ENCODE measurements at regions not wholly inside any gene's neighbourhood (a gene's known extent, or its start where the extent isn't known, plus 50 kb on each side); places are given as distances from the start of the nearest gene placed in this dataset.

DNA sequence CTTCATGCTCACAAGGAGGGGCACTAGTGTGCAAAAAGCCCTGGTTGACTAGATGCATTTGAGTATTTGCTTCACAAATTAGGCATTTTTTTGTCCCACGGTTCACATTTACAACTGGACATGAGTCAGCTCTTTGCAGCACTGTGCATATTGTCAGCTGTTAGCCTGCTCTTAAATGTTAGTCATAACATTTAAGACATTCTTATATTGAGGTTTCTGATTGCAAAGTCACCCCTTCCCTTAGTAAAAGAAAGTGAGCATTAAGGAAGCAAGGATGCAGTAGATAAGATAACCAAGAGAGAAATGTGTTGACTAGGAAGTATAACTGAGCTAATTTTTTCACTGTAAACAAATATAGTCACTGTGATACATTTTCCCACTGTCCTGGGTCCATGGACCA lies 132.6 kb upstream of the CTTNBP2NL start (continued):
- TF ChIP-seq, protein P1, sequence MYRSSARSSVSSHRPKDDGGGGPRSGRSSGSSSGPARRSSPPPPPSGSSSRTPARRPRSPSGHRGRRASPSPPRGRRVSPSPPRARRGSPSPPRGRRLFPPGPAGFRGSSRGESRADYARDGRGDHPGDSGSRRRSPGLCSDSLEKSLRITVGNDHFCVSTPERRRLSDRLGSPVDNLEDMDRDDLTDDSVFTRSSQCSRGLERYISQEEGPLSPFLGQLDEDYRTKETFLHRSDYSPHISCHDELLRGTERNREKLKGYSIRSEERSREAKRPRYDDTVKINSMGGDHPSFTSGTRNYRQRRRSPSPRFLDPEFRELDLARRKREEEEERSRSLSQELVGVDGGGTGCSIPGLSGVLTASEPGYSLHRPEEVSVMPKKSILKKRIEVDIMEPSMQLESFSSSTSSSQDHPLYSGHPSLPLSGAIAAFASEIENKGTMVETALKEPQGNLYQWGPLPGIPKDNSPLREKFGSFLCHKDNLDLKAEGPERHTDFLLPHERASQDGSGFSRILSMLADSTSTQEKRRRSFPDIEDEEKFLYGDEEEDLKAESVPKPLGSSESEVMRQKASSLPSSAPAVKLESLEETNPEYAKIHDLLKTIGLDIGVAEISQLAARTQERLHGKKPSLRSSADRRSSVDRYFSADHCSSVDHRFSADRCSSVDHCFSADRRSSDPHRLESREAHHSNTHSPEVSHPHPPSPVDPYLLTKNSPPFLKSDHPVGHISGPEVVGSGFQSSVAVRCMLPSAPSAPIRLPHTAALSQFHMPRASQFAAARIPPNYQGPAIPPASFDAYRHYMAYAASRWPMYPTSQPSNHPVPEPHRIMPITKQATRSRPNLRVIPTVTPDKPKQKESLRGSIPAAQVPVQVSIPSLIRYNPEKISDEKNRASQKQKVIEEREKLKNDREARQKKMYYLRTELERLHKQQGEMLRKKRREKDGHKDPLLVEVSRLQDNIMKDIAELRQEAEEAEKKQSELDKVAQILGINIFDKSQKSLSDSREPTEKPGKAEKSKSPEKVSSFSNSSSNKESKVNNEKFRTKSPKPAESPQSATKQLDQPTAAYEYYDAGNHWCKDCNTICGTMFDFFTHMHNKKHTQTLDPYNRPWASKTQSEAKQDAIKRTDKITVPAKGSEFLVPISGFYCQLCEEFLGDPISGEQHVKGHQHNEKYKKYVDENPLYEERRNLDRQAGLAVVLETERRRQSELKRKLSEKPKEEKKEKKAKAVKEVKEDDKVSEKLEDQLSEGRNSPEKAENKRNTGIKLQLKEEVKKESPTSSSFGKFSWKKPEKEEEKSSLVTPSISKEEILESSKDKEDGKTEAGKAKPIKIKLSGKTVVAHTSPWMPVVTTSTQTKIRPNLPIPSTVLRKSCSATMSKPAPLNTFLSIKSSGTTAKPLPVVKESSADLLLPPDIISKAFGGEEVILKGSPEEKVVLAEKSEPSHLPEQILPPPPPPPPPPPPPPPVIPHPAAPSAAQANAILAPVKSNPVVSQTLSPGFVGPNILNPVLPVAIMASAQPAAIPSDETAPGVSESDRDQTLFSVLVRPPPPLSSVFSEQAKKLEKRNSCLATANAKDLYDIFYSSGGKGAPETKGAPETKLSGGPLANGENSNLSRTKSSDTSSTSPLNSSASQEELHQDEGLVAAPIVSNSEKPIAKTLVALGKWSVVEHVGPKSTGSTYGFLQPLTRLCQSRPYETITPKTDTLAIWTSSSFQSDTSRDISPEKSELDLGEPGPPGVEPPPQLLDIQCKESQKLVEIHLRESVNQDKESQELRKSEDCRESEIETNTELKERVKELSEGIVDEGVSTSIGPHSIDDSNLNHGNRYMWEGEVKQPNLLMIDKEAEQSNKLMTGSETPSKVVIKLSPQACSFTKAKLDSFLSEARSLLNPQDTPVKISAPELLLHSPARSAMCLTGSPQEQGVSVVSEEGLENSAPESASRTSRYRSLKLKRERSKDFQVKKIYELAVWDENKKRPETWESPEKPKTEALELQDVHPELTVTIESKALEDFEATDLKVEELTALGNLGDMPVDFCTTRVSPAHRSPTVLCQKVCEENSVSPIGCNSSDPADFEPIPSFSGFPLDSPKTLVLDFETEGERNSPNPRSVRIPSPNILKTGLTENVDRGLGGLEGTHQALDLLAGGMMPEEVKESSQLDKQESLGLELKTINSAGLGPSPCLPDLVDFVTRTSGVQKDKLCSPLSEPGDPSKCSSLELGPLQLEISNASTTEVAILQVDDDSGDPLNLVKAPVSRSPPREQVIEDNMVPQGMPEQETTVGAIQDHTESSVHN (IDR thresholded peaks at IDR 0.05; ENCODE audit: borderline replicate concordance in 1 of 2, low read depth in 1 of 2), result 0 out of 4 replicates have a peak, but pooled peaks of 1 of the 2 experiments have one; percentile 42
- TF ChIP-seq CBFA2T3 (IDR thresholded peaks at IDR 0.05) (peak; percentile 45), ARID1B (IDR thresholded peaks at IDR 0.05) (peak; percentile 50; the same call in 1 of the 2 replicates), CTBP1 (IDR thresholded peaks at IDR 0.05; ENCODE audit: borderline replicate concordance) (peak; percentile 12; the same call in 1 of the 2 replicates), HDAC1 (IDR thresholded peaks at IDR 0.05) (no peak), CC2D1A (IDR thresholded peaks at IDR 0.05) (no peak), TAL1 (IDR thresholded peaks at IDR 0.05) (0 out of 2 replicates have a peak, but pooled peaks have one; percentile 12), LCOR (CRISPR knock-in tag; IDR thresholded peaks at IDR 0.05) (no peak), ZFX (CRISPR knock-in tag; IDR thresholded peaks at IDR 0.05) (no peak), E2F5 (CRISPR knock-in tag; IDR thresholded peaks at IDR 0.05) (no peak), MAFG (tag; conservative IDR thresholded peaks at IDR 0.05) (peak; percentile 94), MAFK (IDR thresholded peaks at IDR 0.05; ENCODE audit: low read length) (peak; percentile 52), MAFF (IDR thresholded peaks at IDR 0.05; ENCODE audit: low read length) (peak; percentile 53; the same call in 1 of the 2 replicates), ZNF316 (IDR thresholded peaks at IDR 0.05) (peak; percentile 60; the same call in 1 of the 2 replicates), C11orf30 (IDR thresholded peaks at IDR 0.05; ENCODE audit: low read depth) (peak; percentile 84), ETV1 (tag; conservative IDR thresholded peaks at IDR 0.05; ENCODE audit: low read depth) (no peak), SMAD4 (CRISPR knock-in tag; conservative IDR thresholded peaks at IDR 0.05) (0 out of 2 replicates have a peak, but pooled peaks have one; percentile 10), BACH1 (tag; IDR thresholded peaks at IDR 0.05) (peak; percentile 58; the same call in 1 of the 2 replicates), RBM34 (IDR thresholded peaks at IDR 0.05; ENCODE audit: borderline replicate concordance, insufficient read depth, low read length) (no peak), NCOR1 (IDR thresholded peaks at IDR 0.05) (peak; percentile 34; the same call in 1 of the 2 replicates), FOSL1 (tag; conservative IDR thresholded peaks at IDR 0.05) (peak; percentile 67), ZNF644 (tag; IDR thresholded peaks at IDR 0.05; ENCODE audit: low read depth) (no peak)

Data from K562 (cell line).